ENCODE measurements at regions not wholly inside any gene's neighbourhood (a gene's known extent, or its start where the extent isn't known, plus 50 kb on each side); places are given as distances from the start of the nearest gene placed in this dataset.
"Not testable (repeated sequence)": the region's sequence is repeated elsewhere in the genome, so short reads cannot be mapped to it uniquely, and the experiment has no call there.

DNA sequence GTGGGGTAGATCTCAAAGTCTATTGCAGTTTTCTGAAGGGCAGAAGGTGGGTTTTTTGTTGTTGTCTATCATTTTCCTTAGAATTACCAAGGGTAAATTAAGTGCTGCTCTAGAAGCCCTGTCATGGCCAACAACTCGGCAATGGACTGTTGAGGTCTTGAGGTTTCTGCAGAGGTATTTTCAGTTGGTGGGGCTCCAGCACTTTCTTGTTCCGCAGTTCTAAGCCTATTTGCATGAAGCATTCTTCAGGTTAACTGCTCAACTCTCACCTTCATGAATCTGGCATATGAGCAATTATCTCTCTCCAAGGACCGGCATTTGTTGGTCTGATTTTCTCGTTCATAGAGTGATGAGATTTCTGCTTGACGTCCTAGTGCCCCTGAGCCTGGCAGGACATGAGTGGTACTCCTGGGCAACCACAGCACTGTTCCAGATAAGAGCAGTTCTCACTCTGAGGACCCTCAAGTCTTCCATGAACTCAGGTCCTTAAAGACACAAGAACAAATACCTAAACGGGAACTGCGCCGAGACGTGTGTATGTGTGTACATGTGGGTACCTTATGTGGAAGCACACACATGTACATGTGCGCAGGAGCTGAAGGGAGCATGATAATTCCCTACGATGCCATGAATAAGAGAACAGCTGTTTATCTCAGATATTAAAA is 544.5 kb downstream of the CSNK1G3 start:
- DNase-seq (ENCODE audit: low read depth in 4 of 4, low spot score in 3 of 4) = no peak

DNA sequence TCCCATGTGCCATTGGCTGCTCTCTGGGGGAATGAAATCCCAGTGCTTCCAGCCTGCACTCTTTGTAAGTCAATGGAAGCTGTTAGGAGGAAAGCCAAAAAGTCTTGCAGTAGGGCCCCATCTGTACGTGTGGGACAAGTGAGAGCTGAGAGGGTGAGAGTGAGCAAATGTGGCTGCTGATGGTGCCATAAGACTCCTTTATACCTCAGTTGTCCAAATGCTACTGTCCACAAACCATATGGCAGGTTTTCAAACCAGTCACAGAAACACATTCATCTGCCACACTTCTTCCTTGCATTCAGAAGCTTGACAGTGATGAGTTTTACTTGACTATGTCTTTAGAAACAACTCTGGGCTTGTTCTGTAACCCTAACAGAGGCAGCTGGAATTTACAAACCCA is 543.8 kb downstream of the CSNK1G3 start:
- DNase-seq (ENCODE audit: low read depth in 4 of 4, low spot score in 3 of 4) = no peak

DNA sequence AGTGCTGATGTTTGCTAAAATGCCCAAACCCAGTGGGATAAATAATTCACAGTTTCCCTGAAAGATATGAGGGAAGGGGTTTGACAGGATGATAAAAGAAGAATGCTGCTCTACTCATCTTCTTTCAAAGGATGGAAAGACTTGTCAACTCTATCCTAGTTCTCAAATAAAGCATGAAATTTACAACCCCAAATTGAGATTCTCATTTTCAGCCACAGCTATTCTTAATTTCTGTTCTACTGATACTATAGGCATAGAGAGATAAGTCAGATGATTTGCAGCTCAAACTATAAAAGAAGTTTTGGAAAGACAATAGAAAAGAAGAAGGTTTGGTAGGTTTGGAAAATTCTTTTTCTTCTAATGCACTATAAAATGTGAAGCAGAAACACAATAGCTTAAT is 542.6 kb downstream of the CSNK1G3 start:
- no peak for DNase-seq (ENCODE audit: low read depth in 4 of 4, low spot score in 3 of 4)

DNA sequence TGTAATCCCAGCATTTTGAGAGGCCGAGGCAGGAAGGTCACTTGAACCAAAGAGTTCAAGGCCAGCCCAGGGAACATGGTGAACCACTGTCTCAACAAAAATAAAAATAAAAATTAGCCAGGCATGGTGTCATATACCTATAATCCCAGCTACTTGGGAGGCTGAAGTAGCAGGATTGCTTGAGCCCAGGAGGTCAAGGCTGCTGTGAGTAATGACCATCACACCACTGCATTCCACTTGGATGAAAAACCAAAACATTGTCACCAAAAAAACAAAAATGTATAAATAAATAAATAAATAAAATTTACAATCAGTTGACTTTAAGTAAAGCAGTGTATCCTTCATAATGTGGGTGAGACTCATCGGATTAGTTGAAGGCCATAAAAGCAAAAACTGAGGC is 541.4 kb downstream of the CSNK1G3 start:
- no peak for DNase-seq (ENCODE audit: low read depth in 4 of 4, low spot score in 3 of 4)

DNA sequence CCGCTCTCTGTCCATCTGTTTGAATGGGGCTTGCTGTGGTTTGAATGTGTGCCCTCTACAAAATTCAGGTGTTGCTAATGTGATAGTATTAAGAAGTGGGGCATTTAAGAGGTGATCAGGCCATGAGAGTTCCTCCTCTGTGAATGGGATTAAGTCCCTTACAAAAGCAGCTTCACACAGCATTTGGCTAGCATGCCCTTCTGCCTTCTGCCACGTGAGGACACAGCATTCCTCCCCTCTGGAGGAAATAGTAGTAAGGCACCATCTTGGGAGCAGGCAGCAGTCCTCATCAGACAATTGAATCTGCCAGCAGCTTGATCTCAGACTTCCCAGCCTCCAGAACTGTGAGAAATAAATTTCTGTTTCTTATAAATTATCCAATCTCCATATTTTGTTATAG is 540.2 kb downstream of the CSNK1G3 start:
- DNase-seq (ENCODE audit: low read depth in 4 of 4, low spot score in 3 of 4) = no peak

DNA sequence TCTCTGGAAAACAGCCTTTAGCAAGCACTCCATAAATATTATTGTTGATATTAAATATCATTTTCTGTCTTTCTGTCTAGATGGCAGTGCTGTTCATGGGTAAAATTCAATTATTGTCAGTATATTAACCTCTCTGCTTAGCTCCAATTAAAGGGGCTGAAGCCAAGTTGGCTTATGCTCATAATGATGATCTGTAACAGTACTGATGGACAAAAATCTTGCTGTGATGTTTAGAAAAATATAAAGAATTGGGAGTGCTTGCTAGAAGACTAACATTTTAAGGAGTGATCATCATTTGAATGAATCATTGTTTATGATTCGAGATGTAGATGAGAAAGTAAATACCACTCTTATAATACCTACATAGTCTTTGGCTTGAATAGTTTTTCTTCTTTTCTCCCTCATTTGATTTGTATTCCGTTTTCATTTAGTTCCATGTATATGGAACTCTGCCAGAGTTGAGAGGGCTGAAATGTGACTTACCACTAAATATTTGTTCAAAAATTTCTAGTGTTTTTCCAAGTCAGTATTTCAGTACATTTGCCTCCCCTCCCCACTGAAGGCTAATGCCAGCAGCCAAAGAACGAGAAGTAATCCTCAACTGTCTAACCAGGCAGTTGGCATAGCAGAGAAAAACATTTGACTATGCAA is 538.3 kb downstream of the CSNK1G3 start:
- DNase-seq (ENCODE audit: low read depth in 4 of 4, low spot score in 3 of 4) = no peak

DNA sequence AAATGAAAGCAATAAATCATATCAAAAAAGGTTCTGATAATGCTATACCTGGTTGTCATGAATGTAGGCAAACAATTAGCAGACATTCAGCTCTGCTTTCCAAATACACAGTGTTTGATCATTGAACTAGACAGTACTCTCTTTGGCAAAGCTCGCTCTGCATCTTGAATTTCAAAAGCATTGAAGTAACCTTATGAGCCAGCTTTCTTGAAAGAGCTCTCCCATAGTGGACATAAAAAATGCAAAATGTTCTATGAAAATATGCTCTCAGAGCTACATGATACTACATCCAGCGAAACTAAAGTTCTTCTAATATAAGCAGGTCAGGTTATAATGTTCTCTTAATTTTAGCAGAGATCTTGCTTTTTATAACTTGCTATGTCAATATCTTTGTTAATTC is 533.4 kb downstream of the CSNK1G3 start:
- DNase-seq (ENCODE audit: low read depth in 4 of 4, low spot score in 3 of 4) = no peak

DNA sequence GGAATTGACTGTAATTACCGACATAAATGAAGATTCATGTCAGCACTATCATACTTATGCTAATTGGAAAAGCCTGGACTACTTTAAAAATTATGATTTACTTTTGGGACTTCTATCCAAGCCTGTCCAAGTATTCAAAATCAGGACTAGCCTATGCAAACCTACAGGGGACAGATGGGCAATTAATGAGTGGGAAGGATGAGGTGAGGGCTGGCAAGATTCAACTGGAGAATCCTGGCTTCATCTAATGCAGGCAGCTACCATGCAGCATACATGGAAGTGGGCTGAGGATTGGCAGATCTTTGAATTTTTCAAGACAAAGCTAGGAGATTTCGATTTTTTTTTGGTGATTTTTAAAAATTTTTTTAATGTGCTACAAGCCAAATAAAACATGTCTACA is 532.6 kb downstream of the CSNK1G3 start:
- no peak for DNase-seq (ENCODE audit: low read depth in 4 of 4, low spot score in 3 of 4)

DNA sequence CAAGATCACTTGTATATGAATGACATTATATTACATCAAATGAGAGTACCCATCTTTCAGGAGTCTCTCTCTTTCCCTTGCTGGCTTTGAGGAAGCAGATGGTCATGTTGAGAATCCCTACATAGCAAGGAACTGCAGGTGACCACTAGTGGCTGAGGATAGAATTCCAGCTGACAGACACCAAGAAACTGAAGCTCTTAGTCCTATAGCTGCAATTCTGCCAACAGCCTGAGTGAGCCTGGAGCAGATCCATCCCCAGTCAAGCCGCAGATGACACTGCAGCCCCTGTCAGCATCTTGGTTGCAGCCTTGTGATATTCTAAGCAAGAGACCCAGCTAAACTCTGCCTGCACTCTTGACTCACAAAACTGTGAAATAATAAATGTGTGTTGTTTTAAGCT is 531.5 kb downstream of the CSNK1G3 start:
- no peak for DNase-seq (ENCODE audit: low read depth in 4 of 4, low spot score in 3 of 4)

DNA sequence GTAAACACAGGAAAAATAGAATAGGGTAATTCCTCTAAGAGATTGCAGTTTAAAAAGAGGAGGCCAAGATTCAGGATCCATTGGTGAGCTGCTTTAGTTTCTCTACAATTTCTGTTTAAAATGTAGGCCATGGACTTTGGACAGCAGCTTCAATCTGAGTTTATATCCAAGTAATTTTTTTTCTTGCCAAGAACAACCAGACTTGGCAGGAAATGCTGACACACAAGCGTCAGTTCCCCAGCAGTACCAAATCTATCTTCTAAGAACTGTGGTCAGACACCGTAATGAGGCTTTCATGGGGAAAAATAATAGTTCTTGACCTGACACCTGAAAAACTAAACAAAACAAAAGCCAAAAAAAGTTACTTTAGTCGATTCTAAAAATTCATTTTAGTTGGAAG is 528.8 kb downstream of the CSNK1G3 start:
- DNase-seq (ENCODE audit: low read depth in 4 of 4, low spot score in 3 of 4) = no peak

DNA sequence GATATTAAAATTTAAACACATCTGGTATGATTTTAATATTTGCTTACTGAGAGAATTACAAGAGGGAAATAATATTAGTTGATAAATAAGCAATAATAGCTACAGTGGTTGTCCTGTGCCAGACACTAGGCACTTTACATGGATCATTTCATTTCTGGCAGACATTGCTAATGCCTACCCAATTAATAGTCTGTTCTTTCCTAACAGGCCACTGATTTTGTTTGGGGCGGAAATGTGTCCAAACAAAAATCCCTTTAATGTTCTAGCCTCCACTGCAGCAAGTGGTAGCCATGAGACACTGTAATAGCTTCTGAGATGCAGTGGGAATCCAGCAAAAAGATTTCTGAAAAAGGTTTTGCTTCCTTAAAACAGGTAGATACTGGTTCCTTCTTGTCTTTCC is 527.4 kb downstream of the CSNK1G3 start:
- no peak for DNase-seq (ENCODE audit: low read depth in 4 of 4, low spot score in 3 of 4)

DNA sequence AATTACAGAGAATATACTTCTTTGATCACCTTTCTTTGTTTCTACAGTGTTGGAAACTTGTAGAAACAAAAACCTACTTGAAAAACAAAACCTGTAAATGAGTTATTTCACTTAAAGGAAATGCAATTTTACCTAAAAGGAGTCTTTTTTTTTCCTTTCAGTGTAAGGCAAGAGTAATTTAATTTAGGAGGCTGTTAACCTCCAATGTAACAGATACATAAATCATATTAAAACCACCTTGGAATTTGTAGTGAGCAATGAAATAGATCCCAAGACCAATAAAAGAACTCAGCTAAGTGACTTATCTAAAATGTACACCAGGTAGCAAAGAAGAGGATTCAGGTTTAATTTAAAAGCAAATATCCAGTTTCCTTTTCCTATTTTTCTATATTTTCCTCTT is 524.8 kb downstream of the CSNK1G3 start:
- DNase-seq (ENCODE audit: low read depth in 4 of 4, low spot score in 3 of 4) = no peak

DNA sequence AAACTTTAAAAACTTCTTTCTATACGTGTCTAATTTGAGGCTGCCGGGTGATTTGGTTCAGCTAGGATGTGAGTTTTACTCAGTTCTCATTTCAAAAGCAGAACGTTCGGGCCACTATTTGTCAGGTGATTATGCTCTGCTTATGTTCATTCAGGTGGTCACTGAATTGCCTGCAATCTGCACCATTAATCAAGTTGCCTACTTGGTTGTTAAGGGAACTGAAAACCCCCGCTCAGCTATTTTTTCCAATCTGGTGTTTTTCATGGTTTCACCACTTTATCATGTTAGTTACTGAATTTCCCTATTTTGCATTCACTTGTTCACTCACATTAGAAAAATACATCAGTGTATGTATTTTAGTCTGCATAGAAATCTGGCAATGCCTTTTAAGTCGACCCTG is 523.0 kb downstream of the CSNK1G3 start:
- DNase-seq (ENCODE audit: low read depth in 4 of 4, low spot score in 3 of 4) = no peak

DNA sequence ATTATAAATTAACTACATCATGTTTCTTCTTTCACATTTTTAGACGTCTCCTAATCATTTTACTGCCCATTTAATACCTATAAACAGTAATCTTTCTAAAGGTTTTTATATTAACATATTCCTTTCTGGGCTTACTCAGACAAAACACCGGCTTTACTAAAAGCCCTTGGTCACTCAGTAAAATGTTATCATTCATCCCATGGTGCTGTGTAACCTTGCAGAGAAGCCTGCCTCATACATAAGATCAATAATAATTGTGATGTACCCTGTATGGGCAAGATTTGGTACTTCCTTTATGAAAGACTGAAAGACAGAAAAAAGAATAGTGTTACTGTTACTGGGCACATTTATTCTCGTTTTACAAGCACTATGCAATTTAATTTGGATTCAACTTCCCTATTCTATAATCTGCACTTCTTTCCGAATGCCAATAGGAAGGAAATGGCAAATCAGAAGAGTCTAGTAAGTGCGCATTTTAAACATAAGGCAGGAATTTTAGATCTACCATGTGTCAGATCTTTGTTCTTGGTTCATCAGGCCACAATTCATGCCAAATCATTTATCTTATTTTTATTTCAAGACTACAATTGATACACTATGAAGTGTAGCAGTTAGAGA is 522.2 kb downstream of the CSNK1G3 start:
- DNase-seq (ENCODE audit: low read depth in 4 of 4, low spot score in 3 of 4) = no peak

DNA sequence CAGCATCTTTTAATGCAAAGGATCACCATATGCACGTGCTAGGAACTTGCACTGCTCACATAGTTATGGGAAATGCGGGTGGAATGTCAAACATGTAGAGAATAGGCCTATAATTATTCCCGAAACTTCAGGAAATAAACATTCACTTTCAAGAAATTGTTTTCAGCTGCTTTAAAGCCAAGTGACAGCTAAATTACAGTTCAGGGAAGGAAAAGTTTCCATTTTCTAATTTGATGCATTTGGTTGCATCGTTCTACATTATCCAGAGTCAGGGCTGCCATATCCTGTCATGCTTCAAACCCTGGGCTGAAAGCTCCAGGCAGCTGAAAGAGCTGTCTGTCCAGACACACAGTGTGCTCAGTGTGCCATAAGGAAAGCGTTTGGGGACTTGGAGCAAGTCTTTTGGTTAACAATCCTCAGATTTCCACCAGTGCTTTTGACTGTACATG is 518.1 kb downstream of the CSNK1G3 start:
- DNase-seq (ENCODE audit: low read depth in 4 of 4, low spot score in 3 of 4) = no peak

DNA sequence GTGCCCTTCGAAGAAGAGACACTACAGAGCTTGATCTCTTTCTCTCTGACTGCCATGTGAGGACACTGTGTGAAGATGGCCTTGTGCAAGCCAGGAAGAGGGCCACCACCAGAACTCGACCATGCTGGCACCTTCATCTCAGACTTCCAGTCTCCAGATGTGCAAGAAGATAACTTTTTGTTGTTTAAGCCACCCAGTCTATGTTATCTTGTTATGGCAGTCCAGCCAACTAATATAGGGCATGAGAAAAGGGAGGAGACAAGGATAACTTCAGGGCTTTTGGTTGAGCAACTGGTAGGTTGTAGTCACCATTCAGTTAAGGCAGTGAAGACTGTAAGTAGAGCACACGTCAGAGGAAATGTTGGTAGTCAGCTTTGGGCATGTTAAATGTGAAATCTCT is 515.5 kb downstream of the CSNK1G3 start:
- no peak for DNase-seq (ENCODE audit: low read depth in 4 of 4, low spot score in 3 of 4)

DNA sequence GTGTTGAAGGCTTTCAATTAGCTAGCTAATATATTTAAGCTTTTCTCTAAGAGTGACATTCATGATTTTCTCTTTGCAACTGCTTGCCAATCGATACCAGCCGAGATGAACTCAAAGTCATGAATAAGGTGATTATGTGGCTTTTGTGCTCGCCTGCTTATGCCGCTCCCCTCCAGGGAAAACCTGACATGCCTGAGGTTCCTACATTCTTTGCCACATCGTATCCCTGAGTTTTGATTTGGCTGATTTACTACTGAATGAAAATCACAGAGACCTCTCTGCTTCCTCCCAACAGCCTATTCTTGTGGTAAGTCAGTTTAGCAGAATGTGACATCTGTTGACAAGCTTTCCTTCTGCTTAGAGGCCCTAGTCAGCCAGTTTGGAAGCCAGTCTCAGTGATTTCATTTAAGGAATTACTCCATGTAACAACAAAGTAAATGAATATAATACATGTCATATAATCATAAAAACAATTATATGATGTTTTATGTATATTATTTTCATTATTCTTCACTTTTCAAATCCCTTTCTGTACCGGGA is 513.4 kb downstream of the CSNK1G3 start:
- DNase-seq (ENCODE audit: low read depth in 4 of 4, low spot score in 3 of 4) = no peak

DNA sequence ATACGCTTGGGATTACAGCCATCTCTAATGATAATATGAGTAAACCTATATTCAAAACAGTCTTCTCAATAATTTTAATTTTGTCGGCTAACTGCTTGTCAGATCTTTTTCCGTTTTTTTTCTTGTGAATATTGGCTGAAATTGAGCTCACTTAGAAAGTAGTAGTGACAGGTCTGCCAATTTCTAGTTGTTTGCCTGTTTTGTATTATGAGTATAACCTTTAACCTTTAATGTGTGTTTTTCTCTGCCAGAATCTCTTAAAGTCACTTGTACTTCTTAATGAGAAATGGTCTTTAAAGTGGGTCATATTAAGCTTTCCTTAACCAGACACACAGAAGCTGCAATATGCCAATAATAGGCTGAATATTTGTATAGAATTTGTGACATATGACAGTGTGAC is 511.0 kb downstream of the CSNK1G3 start:
- DNase-seq (ENCODE audit: low read depth in 4 of 4, low spot score in 3 of 4) = no peak

DNA sequence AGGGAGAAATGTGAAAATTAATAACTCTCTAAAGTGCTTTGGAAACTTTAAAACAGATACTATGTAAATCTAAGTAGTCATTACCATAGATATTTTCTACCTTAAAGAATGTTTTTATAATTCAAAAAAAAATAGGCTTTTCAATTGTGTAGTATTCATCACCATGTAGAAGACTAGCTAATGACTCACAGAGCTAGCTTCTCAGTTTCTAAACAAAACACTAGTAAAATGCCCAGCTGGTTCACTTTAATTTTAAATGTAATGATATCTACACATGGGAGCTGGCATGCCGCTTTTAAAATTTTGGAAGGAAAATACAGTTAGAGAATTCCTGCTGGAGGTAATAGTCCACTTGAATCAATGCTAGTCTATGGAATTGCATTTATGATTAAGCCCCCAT is 509.8 kb downstream of the CSNK1G3 start:
- no peak for DNase-seq (ENCODE audit: low read depth in 4 of 4, low spot score in 3 of 4)

DNA sequence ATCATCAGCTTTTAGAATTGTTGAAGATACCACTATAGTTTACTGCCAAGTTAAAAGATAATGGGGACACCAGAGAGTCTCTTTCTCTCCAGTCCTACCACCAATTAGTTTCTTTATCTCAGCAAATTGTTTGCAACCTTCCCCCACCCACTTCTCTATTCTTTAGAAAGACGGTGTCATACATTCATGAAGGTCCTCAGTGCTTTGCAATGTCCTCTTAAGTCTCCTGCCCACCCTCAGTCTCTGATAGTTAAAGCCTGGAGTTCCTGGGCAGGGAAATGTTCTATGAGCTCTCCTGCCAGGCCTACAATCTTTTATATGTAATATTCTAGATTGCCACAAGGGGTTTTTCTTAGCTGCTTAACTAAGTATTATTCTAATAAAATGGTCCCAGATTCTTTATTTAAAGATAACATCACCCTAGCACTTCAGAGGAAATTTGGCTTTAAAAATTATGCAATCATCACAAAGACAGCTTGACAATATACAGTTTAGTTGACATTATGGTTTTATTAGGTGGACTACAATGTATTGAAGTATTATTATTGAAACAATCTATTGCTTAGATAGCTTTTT is 509.2 kb downstream of the CSNK1G3 start:
- DNase-seq (ENCODE audit: low read depth in 4 of 4, low spot score in 3 of 4) = no peak

DNA sequence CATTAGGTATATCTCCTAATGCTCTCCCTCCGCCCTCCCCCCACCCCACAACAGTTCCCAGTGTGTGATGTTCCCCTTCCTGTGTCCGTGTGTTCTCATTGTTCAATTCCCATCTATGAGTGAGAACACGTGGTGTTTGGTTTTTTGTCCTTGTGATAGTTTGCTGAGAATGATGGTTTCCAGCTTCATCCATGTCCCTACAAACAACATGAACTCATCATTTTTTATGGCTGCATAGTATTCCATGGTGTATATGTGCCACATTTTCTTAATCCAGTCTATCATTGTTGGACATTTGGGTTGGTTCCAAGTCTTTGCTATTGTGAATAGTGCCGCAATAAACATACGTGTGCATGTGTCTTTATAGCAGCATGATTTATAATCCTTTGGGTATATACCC is 505.3 kb downstream of the CSNK1G3 start:
- DNase-seq (ENCODE audit: low read depth in 4 of 4, low spot score in 3 of 4) = not testable (repeated sequence)

Data from right renal pelvis (tissue), 4 donors.